Liver (tissue), 8 donors: ENCODE measurements at regions not wholly inside any gene's neighbourhood (a gene's known extent, or its start where the extent isn't known, plus 50 kb on each side); places are given as distances from the start of the nearest gene placed in this dataset.

Experiments used
- DNase-seq: peaks from one replicate; pipeline ENCODE4 v3.0.0-alpha.2; 2017; ENCODE audit warnings: low spot score
- H3K27ac ChIP-seq, 2 donors: one replicate each; pipeline ENCODE4 v1.7.0; 2013; ENCODE audit warnings: inconsistent platforms in 2 of 2, low read length in 2 of 2, control low read depth in 1 of 2, low read depth in 1 of 2, mild to moderate bottlenecking in 1 of 2
- H3K27me3 ChIP-seq, 4 donors: one replicate each; pipeline versions ENCODE4 v1.6.1 to v1.7.0; 2013; ENCODE audit warnings: low read length in 3 of 4, inconsistent platforms in 1 of 4, mild to moderate bottlenecking in 1 of 4, moderate library complexity in 1 of 4; ENCODE audit not compliant: control insufficient read depth in 4 of 4, insufficient read depth in 4 of 4
- H3K36me3 ChIP-seq, 4 donors: one replicate each; pipeline versions ENCODE4 v1.6.1 to v1.7.0; 2013; ENCODE audit warnings: low read length in 3 of 4, mild to moderate bottlenecking in 3 of 4, low read depth in 1 of 4, moderate library complexity in 1 of 4; ENCODE audit not compliant: control insufficient read depth in 4 of 4, insufficient read depth in 3 of 4
- H3K4me1 ChIP-seq, 4 donors: one replicate each; pipeline versions ENCODE4 v1.6.1 to v1.7.0; 2013; ENCODE audit warnings: low read length in 3 of 4, mild to moderate bottlenecking in 3 of 4, moderate library complexity in 1 of 4; ENCODE audit not compliant: control insufficient read depth in 4 of 4, insufficient read depth in 4 of 4
- H3K4me3 ChIP-seq, 3 donors: one replicate each; pipeline versions ENCODE4 v1.6.1 to v1.7.0; 2013; ENCODE audit warnings: low read length in 3 of 3, control low read depth in 1 of 3, low read depth in 1 of 3, mild to moderate bottlenecking in 1 of 3
- H3K9ac ChIP-seq, 2 donors: one replicate each; pipeline ENCODE4 v1.7.0; 2013; ENCODE audit warnings: low read length in 2 of 2, mild to moderate bottlenecking in 2 of 2, moderate library complexity in 2 of 2, control low read depth in 1 of 2, low read depth in 1 of 2
- H3K9me3 ChIP-seq, 4 donors: one replicate each; pipeline versions ENCODE4 v1.6.1 to v1.7.0; 2013; ENCODE audit warnings: low read length in 3 of 4; ENCODE audit not compliant: control insufficient read depth in 4 of 4
- ATF3 ChIP-seq: IDR thresholded peaks from 2 replicates; pipeline ENCODE4 v1.6.1; 2016; ENCODE audit warnings: antibody characterized with exemption
- CTCF ChIP-seq: fragments of 150-350 bp; IDR thresholded peaks from 2 replicates; pipeline ENCODE4 v1.5.1; 2017; ENCODE audit warnings: improper control_type of control experiment, low read depth, low read length; ENCODE audit not compliant: missing input control
- EGR1 ChIP-seq, 2 donors: IDR thresholded peaks; 2 replicates each; pipeline ENCODE4 v1.6.1; 2016 to 2018; ENCODE audit warnings: antibody characterized with exemption in 2 of 2, low read depth in 2 of 2
- FOXA1 ChIP-seq: IDR thresholded peaks from 2 replicates; pipeline ENCODE4 v1.6.1; 2016; ENCODE audit warnings: antibody characterized with exemption
- FOXA2 ChIP-seq: IDR thresholded peaks from 2 replicates; pipeline ENCODE4 v1.6.1; 2016; ENCODE audit warnings: antibody characterized with exemption
- HNF4A ChIP-seq, 2 donors: conservative IDR thresholded peaks; 2 replicates each; pipeline ENCODE4 v1.6.1; 2016; ENCODE audit warnings: antibody characterized with exemption in 2 of 2, mild to moderate bottlenecking in 2 of 2
- HNF4G ChIP-seq: IDR thresholded peaks from 2 replicates; pipeline ENCODE4 v1.6.1; 2016; ENCODE audit warnings: antibody characterized with exemption
- JUND ChIP-seq, 2 donors: IDR thresholded peaks; 2 replicates each; pipeline ENCODE4 v1.6.1; 2016; ENCODE audit warnings: antibody characterized with exemption in 2 of 2
- MAX ChIP-seq: IDR thresholded peaks from 2 replicates; pipeline ENCODE4 v1.6.1; 2016; ENCODE audit warnings: antibody characterized with exemption
- NR2F2 ChIP-seq: IDR thresholded peaks from 2 replicates; pipeline ENCODE4 v1.6.1; 2016; ENCODE audit warnings: antibody characterized with exemption
- RAD21 ChIP-seq, 2 donors: IDR thresholded peaks; 2 replicates each; pipeline ENCODE4 v1.6.1; 2016; ENCODE audit warnings: antibody characterized with exemption in 2 of 2, mild to moderate bottlenecking in 2 of 2
- REST ChIP-seq: IDR thresholded peaks from 2 replicates; pipeline ENCODE4 v1.6.1; 2016; ENCODE audit warnings: antibody characterized with exemption, mild to moderate bottlenecking
- RXRA ChIP-seq, 2 donors: IDR thresholded peaks; 2 replicates each; pipeline ENCODE4 v1.6.1; 2017 to 2018; ENCODE audit warnings: antibody characterized with exemption in 2 of 2, mild to moderate bottlenecking in 1 of 2
- TAF1 ChIP-seq: conservative IDR thresholded peaks from 2 replicates; pipeline ENCODE4 v1.6.1; 2016; ENCODE audit warnings: antibody characterized with exemption, mild to moderate bottlenecking
- YY1 ChIP-seq: IDR thresholded peaks from 2 replicates; pipeline ENCODE4 v1.6.1; 2016; ENCODE audit warnings: antibody characterized with exemption, mild to moderate bottlenecking
- ZBTB33 ChIP-seq: IDR thresholded peaks from 2 replicates; pipeline ENCODE4 v1.6.1; 2016; ENCODE audit warnings: antibody characterized with exemption
- WGBS: extraction: QIAGEN DNeasy Blood & Tissue Kit; methylation state at CpG from one replicate; pipeline ENCODE4 v1.1.7; 2013; 5-methylcytosine and 5-hydroxymethylcytosine counted together
- donor health status: healthy.
- donor health status: healthy.
- donor health status: healthy.
- donor health status: healthy.
- donor health status: healthy.

- Histone ChIP-seq H3K36me3 (peaks cover 11 to 76% (median 73%) of the 10 kb centered on the region in 4 donors), H3K4me3 (peak overlapping the region in 2 of 3 donors; percentile 62 to 66), H3K4me1 (no peaks in the 10 kb centered on the region), H3K27me3 (peaks cover 0 to 1% (median 0%) of the 10 kb centered on the region in 4 donors), H3K27ac (no peak overlapping the region), H3K9me3 (peaks cover 69 to 96% (median 90%) of the 10 kb centered on the region in 4 donors), H3K9ac (no peak overlapping the region)
- TF ChIP-seq MAX = no peak
- no peak for TF ChIP-seq JUND (IDR thresholded peaks at IDR 0.05)
- no peak for TF ChIP-seq TAF1
- no peak for TF ChIP-seq FOXA2
- no peak for TF ChIP-seq RAD21 (IDR thresholded peaks at IDR 0.05)
- no peak for TF ChIP-seq RXRA (IDR thresholded peaks at IDR 0.05)
- no peak for TF ChIP-seq HNF4A (conservative IDR thresholded peaks at IDR 0.05)
- no peak for TF ChIP-seq NR2F2
- no peak for TF ChIP-seq ATF3
- TF ChIP-seq FOXA1 = no peak
- WGBS = 85% methylated on average over 13 of the region's 13 CpGs
- no peak for DNase-seq
Measured at GRCh38 chr15:25051399-25052154, 96.8 kb downstream of the SNRPN start.

- no peak overlapping the region for H3K9ac ChIP-seq
- peak overlapping the region in 2 of 3 donors; percentile 62 to 66 for H3K4me3 ChIP-seq
- H3K36me3 ChIP-seq = peaks cover 11 to 76% (median 72%) of the 10 kb centered on the region in 4 donors
- TF ChIP-seq HNF4G = no peak
- no peak for TF ChIP-seq TAF1
- TF ChIP-seq HNF4A (conservative IDR thresholded peaks at IDR 0.05) = no peak
- no peak for TF ChIP-seq NR2F2
- no peak for TF ChIP-seq EGR1 (IDR thresholded peaks at IDR 0.05; ENCODE audit: low read depth in 2 of 2)
- TF ChIP-seq YY1 = no peak
- TF ChIP-seq ZBTB33 = no peak
- no peak for TF ChIP-seq CTCF
- TF ChIP-seq ATF3 = no peak
- no peak for TF ChIP-seq JUND (IDR thresholded peaks at IDR 0.05)
- TF ChIP-seq FOXA1 = no peak
- no peak for TF ChIP-seq REST
- no peak for TF ChIP-seq RXRA (IDR thresholded peaks at IDR 0.05)
- TF ChIP-seq RAD21 (IDR thresholded peaks at IDR 0.05) = no peak
- TF ChIP-seq MAX = no peak
- no peak for TF ChIP-seq FOXA2
- peaks cover 70 to 97% (median 90%) of the 10 kb centered on the region in 4 donors for H3K9me3 ChIP-seq
- H3K4me1 ChIP-seq = no peaks in the 10 kb centered on the region
- H3K27ac ChIP-seq = no peak overlapping the region
- no peak for DNase-seq
- 91% methylated on average over 14 of the region's 14 CpGs for WGBS
- H3K27me3 ChIP-seq = no peaks in the 10 kb centered on the region
Measured at GRCh38 chr15:25052191-25052999, 97.6 kb downstream of the SNRPN start.
